ENCODE measurements at regions not wholly inside any gene's neighbourhood (a gene's known extent, or its start where the extent isn't known, plus 50 kb on each side); places are given as distances from the start of the nearest gene placed in this dataset.

DNA sequence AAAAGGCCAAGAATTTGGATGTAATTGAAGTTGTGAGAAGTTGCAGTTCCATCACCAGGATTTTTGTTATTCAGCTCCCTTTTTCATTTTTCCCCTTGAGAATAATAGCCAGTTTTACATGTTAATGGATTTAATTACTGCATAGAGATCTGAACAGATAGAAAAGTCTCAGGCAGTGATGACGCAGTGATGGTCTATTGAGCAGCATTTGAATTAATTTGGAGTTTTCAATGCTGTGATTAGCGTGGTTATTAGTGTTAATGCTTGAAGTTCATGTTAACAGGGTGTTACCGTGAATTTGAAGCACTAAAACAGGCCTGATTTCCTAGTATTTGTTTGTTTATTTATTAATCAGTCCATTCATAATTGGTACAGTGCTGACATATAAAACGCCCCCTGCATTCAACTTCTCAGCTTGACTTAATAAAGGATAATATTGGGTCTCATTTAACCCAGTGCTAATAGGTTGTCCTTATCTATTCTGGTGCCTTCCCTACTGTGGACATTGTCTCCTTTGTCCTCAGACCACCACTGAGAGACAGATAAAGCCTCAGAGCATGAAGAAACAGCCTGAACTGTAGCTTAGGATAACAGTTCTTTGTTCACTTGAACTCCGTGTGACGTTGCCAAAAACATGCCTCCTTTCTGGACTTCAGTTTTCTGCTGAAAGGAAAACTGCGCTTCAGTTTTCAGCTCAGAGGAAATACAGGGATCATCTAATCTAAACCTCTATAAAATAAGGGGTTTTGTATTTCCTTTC, 82.4 kb downstream of the RTP4 start:
- H3K9me2 ChIP-seq (replicated peaks; ENCODE audit: low read depth, low read length), result no peaks in the 10 kb centered on the region

GRCh38 chr3:187448674-187449073, 80.5 kb downstream of the RTP4 start:
- H3K9me2 ChIP-seq (replicated peaks; ENCODE audit: low read depth, low read length), result no peaks in the 10 kb centered on the region
- H3K79me2 ChIP-seq (ENCODE audit: insufficient read depth, low read length), result no peaks in the 10 kb centered on the region
- H3K4me1 ChIP-seq (ENCODE audit: insufficient read depth, low read length, poor library complexity, severe bottlenecking), result no peaks in the 10 kb centered on the region
- no peaks in the 10 kb centered on the region for H4K20me1 ChIP-seq (ENCODE audit: insufficient read depth, low read length, poor library complexity, severe bottlenecking)
- H2AFZ ChIP-seq (ENCODE audit: low read length), result no peak overlapping the region
- no peaks in the 10 kb centered on the region for H3K27me3 ChIP-seq (ENCODE audit: insufficient read depth, low read length, poor library complexity, severe bottlenecking)
- H3K4me3 ChIP-seq (ENCODE audit: low read length, poor library complexity, severe bottlenecking), result no peak overlapping the region
- H3K9ac ChIP-seq (ENCODE audit: low read depth, low read length, poor library complexity, severe bottlenecking), result no peak overlapping the region
- H3F3A ChIP-seq (ENCODE audit: low read depth), result no peaks in the 10 kb centered on the region
- H3K9me3 ChIP-seq (ENCODE audit: insufficient read depth, low read depth, low read length), result no peaks in the 10 kb centered on the region
- H3K4me2 ChIP-seq (ENCODE audit: low read depth, low read length, poor library complexity, severe bottlenecking), result no peak overlapping the region
- H3K36me3 ChIP-seq (ENCODE audit: insufficient read depth, low read length), result no peaks in the 10 kb centered on the region
- TF ChIP-seq CTCF (conservative IDR thresholded peaks at IDR 0.05; ENCODE audit: low read length) (no peak), EZH2phosphoT487 (IDR thresholded peaks at IDR 0.05; ENCODE audit: borderline replicate concordance) (no peak)

More for the DNA sequence above, 82.4 kb downstream of the RTP4 start:
- H3F3A ChIP-seq (ENCODE audit: low read depth), result no peaks in the 10 kb centered on the region
- H3K79me2 ChIP-seq (ENCODE audit: insufficient read depth, low read length), result no peaks in the 10 kb centered on the region
- no peaks in the 10 kb centered on the region for H3K27me3 ChIP-seq (ENCODE audit: insufficient read depth, low read length, poor library complexity, severe bottlenecking)
- H3K4me3 ChIP-seq (ENCODE audit: low read length, poor library complexity, severe bottlenecking), result no peak overlapping the region
- H4K20me1 ChIP-seq (ENCODE audit: insufficient read depth, low read length, poor library complexity, severe bottlenecking), result no peaks in the 10 kb centered on the region
- H3K4me1 ChIP-seq (ENCODE audit: insufficient read depth, low read length, poor library complexity, severe bottlenecking), result no peaks in the 10 kb centered on the region
- H3K36me3 ChIP-seq (ENCODE audit: insufficient read depth, low read length), result no peaks in the 10 kb centered on the region
- H3K4me2 ChIP-seq (ENCODE audit: low read depth, low read length, poor library complexity, severe bottlenecking), result no peak overlapping the region
- TF ChIP-seq CTCF (conservative IDR thresholded peaks at IDR 0.05; ENCODE audit: low read length) (no peak), EZH2phosphoT487 (IDR thresholded peaks at IDR 0.05; ENCODE audit: borderline replicate concordance) (no peak)
- no peak overlapping the region for H3K9ac ChIP-seq (ENCODE audit: low read depth, low read length, poor library complexity, severe bottlenecking)
- no peaks in the 10 kb centered on the region for H3K9me3 ChIP-seq (ENCODE audit: insufficient read depth, low read depth, low read length)
- no peak overlapping the region for H2AFZ ChIP-seq (ENCODE audit: low read length)

- Histone ChIP-seq H3K27me3 (ENCODE audit: insufficient read depth, low read length, poor library complexity, severe bottlenecking) (no peaks in the 10 kb centered on the region), H3K36me3 (ENCODE audit: insufficient read depth, low read length) (no peaks in the 10 kb centered on the region), H3F3A (ENCODE audit: low read depth) (no peaks in the 10 kb centered on the region), H3K79me2 (ENCODE audit: insufficient read depth, low read length) (no peaks in the 10 kb centered on the region), H3K9me2 (replicated peaks; ENCODE audit: low read depth, low read length) (no peaks in the 10 kb centered on the region), H3K4me1 (ENCODE audit: insufficient read depth, low read length, poor library complexity, severe bottlenecking) (no peaks in the 10 kb centered on the region), H2AFZ (ENCODE audit: low read length) (no peak overlapping the region), H3K9ac (ENCODE audit: low read depth, low read length, poor library complexity, severe bottlenecking) (no peak overlapping the region), H3K4me3 (ENCODE audit: low read length, poor library complexity, severe bottlenecking) (no peak overlapping the region), H3K9me3 (ENCODE audit: insufficient read depth, low read depth, low read length) (no peaks in the 10 kb centered on the region), H3K4me2 (ENCODE audit: low read depth, low read length, poor library complexity, severe bottlenecking) (no peak overlapping the region), H4K20me1 (ENCODE audit: insufficient read depth, low read length, poor library complexity, severe bottlenecking) (no peaks in the 10 kb centered on the region)
- TF ChIP-seq EZH2phosphoT487 (IDR thresholded peaks at IDR 0.05; ENCODE audit: borderline replicate concordance) (no peak), CTCF (conservative IDR thresholded peaks at IDR 0.05; ENCODE audit: low read length) (no peak)
Measured at GRCh38 chr3:187447737-187448136, 79.6 kb downstream of the RTP4 start.

Data from Loucy (cell line).